DMS53 treated with DMSO at 0.1 percent for 48 hours (cell line): ENCODE measurements at regions not wholly inside any gene's neighbourhood (a gene's known extent, or its start where the extent isn't known, plus 50 kb on each side); places are given as distances from the start of the nearest gene placed in this dataset.
"Not testable (repeated sequence)": the region's sequence is repeated elsewhere in the genome, so short reads cannot be mapped to it uniquely, and the experiment has no call there.

Experiments used
- DNase-seq: peaks from one replicate; lab custom pipeline; 2025; ENCODE audit not compliant: unreplicated experiment; lab: John Stamatoyannopoulos, UW

DNA sequence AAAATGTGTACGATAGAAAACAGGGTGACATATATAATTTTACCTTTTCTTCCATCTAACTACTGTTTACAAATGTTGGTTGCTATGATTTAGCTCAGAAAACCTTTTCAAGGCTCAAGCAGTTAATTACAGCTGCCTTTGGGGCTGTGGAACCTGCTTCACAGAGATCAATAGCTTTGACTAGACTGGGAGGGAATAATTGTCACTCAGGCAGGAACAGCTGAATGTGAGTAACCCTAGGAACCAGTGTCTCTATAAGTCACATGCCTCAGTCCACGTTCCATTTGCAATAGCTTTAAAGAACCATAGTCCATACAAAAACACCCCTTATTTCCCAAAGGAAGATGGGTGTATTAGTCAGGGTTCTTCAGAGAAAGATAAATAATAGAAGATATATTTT is 306.8 kb upstream of the ERCC4 start:
- DNase-seq, result no peak

DNA sequence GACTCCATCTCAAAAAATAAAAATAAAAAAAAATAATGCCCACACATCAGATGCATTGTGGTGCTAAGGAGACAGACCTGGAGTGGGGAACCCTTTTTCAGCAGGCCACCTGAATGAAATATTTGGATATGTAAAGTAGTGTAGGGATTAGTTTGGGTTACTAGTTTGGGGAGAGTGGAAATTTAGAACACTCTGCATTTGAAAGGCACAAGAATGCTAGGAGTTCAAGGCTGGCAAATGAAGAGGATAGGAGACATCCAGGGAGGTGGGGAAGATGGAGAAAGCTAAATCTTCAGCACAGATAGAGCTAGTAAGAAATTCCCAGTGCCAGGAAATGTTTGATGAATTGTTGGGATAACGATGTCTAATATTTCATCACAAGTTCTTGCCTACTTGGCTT is 298.3 kb upstream of the ERCC4 start:
- no peak for DNase-seq

DNA sequence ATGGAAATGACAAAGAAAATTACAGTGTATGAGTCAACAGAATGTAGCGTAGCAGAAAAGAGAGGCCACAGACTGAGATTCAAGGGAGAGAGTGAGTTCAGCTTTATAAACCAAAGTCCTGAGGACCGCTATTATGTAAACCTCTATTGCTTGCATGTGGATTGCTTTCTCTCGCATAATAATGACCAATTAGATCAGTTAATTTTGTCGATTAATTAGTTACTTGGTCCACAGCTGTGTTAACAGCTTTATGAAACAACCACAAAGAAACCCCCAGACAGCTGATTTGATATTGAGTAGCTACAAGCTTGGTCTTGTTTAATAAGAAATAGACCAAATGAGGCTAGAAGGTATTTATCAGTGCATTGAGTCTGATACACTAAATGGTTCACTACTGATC is 291.8 kb upstream of the ERCC4 start:
- no peak for DNase-seq

DNA sequence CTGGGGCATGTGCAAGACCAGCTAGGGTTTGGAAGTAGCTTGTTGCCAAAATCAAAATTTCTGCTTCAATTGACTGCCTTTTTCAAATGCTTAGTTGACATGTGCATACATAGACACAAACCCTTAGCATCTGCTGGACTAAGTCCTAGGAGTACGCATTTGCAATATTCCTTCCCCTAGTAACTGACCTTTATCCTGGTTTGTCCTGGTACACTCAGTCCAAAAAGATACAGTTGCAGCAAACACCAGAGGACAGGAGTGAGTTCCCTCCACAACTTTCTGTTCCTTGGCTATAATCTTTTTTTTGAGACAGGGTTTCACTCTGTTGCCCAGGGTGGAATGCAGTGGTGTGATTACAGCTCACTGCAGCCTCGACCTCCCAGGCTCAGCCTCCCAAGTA is 290.2 kb upstream of the ERCC4 start:
- DNase-seq, result no peak

DNA sequence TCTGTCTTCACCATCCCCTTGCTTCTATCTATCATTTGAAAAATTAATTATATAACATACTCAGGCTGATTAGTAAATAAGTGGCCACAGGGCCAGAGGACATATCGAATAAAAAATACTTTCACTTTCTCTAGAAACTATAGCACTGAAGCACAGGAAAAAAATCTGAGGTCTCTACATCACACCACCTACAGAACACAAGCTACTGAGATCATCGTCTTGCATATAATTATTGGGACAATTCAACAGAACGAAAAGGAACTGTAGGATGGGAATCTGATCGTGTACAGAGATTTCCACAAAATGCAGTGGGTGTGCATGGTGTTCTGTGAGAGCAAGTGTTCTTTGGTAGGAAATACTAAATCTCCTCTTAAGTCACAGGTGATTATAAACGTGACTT is 289.6 kb upstream of the ERCC4 start:
- DNase-seq, result no peak

DNA sequence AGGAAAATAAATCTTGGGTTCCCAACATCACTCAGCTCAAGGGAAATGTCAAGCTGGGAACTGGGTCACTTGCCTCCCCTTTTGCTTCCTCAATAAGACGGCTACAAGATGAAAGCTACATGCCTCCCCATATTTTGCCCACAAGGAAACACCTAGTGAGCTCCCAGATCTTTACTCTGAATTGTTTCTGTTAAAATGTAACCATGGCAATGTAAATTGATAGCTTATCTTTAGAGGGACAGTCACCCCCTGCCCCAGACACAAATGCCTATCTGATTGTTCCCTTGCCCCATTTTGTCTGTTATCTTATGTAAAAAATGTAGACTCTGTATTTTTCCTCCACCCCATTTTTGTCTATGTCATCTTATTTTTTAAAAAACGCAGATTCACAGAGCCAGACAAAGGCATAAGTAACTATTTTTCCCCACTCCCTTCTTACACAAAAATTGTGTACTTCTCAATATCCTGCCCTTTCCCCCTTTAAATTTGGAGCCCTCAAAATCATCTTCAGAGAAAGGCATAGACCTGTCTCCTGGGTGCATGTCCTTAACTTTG is 288.7 kb upstream of the ERCC4 start:
- DNase-seq, result no peak

DNA sequence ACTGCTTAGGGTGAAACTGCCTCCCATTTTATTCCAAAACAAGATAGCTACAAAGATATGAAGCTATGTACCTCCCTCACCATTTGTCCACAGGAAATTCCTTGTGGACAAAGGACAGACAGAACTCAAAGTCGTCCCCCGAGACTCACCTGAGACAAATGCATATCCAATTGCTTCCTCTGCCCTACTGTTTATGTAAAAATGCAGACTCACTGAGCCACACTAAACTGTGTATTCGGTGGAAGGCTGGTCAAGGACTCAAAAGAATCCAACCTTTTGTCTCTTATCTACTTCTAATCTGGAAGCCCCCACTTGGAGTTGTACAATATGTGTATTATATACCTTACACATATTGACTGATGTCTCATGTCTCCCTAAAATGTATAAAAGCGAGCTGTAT is 288.0 kb upstream of the ERCC4 start:
- DNase-seq, result no peak

DNA sequence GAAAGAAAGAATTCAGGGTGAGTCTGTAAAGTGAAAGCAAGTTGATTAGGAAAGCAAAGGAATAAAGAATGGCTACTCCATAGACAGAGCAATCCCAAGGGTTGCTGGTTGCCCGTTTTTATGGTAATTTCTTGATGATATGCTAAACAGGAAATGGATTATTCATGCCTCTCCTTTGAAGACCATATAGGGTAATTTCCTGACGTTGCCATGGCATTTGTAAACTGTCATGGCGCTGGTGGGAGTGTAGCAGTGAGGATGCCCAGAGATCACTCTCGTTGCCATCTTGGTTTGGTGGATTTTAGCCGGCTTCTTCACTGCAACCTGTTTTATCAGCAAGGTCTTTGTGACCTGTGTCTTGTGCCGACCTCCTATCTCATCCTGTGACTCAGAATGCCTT is 287.4 kb upstream of the ERCC4 start:
- not testable (repeated sequence) for DNase-seq

DNA sequence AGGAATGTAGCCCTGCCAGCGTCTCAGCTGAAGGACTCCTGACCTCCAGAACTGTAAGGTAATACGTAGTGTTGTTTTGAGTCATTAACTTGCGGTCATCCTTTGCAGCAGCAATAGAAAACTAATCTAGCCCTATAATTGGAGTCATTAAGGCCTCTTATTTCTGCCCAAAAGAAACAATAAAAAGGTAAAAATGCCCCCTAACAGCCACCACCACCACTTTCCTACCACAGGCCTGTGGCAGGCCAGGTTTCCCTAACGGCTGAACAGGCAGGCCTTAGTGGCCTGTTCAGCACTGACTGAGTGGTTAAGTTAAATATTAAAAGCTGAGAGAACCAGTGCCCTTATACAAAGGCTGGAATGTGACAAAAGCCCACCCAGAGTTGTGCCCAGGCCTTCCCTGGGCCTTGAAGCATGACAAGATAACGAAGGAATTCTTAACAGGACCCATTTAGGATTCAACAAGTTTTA is 286.5 kb upstream of the ERCC4 start:
- no peak for DNase-seq

DNA sequence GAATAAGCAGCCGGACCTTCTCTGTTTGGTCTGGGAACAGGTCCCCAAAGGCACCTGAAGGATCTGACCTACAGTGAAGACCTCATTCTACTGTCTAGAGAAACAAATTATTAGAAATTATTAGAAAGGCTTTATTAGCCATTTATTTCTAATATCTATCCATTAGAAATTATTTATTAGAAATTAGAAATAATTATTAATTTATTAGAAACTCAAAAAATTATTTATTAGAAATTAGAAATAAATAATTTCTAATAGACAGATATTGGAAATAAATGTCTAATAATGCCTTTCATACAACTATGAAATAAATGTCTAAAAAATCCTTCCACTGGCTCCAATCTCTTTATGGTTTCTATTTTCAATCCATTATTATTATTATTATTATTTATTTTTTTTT is 285.7 kb upstream of the ERCC4 start:
- DNase-seq, result no peak

DNA sequence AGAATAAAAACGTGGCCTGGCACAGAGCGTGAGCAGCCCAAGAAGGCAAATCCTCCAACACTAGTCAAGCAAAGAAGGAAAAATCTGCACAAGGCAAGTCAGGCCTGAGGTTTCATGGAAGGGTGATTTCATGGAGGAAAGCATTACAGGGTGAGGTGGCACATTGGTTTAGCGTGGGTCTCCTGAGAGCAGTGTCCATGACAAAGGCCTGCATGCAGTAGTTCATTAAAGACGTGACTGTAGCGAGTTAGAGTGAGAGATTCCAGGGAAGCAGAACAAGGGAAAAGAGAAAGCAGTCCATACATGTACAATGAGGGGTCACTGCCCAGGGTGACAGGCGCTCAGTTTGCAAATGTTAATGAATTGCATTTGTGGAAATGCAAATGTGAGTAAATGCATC is 285.0 kb upstream of the ERCC4 start:
- no peak for DNase-seq

DNA sequence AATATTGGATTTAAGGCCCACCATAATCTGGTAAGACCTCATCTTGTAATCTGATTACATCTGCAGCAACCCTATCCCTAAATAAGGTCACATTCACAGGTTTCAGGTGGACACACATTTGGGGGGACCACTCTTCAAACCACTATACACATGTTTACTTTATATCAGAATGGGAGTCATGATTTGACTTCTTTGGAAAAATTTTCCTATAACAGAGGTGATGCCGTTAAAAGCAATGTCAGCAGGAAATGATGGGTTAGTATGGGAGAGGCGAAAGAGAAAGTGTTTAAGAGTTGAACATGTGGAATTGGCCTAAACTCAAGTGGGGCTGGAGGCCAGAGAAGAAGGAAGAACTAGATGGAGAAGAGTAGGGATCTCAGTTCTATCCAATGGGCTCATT is 281.7 kb upstream of the ERCC4 start:
- DNase-seq, result no peak

DNA sequence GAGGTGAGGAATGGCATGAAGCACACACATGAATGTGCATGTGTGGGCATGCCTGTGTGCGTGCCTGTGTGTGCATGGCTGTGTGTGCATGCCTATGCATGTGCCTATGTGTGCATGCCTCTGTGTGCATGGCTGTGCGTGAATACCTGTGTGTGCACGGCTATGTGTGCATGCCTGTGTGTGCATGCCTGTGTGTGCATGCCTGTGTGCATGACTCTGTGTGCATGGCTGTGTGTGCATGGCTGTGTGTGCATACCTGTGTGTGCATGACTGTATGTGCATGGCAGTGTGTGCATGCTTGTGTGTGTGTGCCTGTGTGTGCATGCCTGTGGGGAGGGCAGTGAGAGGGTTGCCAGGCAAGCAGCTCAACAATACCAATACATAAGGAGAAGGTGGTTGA is 276.5 kb upstream of the ERCC4 start:
- DNase-seq, result no peak

DNA sequence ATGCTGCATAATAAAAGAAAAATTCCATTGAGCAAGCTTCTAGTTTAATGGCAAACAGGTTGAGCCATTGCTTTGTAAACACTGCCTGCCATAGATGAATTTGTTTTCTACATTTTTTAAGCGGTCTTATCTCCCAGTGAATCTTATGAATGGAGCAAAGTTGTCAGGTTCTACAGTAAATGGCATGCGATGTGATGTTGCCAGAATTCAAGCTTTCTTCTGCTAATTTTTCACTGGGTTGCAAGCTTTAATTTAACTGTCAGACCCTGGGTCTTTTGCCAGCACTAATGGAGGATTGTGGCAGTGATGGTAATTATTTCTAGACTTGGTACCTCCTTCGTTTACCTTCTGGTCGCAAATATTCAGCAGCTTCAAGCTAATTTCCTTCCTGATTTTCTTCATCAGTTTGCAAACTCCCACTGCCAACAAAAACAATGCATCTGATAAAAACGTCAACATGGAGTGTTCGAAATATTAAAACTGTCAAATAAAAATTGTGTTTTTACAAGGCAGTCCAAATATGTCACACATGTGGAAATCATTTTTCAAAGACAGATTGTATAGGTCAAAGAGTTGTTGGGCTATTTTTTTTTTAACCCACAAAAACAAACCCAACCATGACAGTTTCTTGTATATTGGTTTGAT is 274.2 kb upstream of the ERCC4 start:
- DNase-seq, result no peak

DNA sequence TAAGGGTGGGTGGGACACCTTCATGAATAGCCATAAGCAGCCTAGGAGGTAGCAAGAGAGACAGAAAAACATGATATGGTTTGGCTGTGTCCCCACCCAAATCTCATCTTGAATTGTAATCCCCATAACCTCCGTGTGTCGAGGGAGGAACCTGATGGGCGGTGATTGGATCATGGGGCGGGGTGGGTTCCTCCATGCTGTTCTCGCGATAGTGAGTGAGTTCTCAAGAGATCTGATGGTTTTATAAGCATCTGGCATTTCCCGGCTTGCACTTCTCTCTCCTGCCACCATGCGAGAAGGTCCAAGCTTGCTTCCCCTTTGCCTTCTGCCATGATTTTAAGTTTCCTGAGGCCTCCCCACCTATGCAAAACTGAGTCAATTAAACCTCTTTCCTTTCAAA is 259.1 kb upstream of the ERCC4 start:
- no peak for DNase-seq

DNA sequence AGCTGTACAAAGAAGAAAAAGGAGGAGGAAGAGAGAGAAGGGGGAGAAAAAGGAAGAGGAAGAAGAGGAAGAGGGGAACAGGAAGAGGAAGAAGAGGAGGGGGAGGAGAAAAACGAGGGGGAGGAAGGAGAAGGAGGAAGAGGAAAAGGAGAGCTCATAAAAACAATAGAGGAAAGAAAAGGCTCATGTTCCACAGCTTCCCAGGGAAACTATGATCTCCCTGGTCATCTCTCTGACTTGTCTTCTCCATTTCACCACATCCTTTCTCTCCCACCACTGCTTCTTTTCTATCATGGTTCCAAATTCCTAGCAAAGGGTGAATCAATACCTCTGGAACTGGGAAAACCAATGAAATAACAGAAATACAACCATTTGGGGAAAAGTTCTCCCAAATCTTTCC is 254.1 kb upstream of the ERCC4 start:
- DNase-seq, result no peak

DNA sequence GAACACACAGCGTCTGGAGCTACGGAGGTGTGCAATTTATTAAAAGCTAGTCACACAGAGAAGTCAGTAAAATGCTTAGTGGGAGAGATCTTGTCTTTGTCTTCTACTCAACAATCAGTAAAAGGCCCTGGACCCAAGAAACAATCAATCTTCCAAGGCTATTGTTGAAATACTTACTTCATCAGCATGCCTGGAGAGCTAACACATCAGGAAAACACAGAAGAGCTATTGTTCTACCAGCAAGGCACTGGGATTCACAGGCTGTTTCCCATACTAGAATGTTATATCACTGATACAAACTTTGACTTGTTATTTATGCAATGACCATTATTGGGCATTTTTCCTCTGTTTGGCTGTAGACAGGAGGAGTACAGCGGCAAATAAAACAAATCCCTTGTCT is 247.8 kb upstream of the ERCC4 start:
- no peak for DNase-seq

DNA sequence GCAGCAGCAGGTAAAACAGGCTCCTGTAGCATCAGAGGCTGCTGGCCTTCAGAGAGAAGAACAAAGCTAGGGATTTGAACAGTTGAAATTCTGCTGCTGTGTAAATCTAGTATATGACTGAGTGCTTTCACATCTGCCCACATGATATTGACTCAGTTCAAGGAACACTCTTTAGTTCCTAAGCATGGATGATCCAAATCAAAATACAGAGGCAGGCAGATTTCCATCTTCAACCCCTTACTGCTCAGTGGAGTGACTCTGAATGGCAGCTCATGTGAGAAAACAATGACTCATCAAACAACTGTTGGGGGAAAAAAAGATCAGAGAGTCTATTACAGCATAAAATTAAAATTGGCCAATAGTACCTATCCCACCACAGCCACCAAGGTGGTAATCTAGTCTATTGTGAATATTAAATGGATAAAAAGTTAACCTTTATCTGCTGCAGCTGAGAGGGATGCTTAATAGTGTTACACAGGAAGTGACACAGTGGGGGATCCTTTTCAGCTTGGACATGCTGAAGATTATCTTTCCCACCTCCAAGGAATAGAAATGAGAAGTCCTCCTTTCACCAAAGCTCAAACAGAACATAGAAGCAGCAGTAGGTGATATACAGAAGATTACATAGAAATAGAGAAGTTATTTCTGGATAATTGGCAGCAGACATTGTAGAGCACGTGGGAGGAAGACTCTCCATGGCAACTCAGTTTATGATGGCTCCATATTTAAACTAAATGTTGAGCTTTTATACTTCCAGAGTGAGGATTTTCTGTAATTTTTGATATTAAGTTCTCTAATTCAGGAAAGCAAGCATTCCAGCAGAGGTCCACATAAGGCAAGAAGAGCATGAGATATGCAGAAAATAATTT is 239.7 kb upstream of the ERCC4 start:
- no peak for DNase-seq

DNA sequence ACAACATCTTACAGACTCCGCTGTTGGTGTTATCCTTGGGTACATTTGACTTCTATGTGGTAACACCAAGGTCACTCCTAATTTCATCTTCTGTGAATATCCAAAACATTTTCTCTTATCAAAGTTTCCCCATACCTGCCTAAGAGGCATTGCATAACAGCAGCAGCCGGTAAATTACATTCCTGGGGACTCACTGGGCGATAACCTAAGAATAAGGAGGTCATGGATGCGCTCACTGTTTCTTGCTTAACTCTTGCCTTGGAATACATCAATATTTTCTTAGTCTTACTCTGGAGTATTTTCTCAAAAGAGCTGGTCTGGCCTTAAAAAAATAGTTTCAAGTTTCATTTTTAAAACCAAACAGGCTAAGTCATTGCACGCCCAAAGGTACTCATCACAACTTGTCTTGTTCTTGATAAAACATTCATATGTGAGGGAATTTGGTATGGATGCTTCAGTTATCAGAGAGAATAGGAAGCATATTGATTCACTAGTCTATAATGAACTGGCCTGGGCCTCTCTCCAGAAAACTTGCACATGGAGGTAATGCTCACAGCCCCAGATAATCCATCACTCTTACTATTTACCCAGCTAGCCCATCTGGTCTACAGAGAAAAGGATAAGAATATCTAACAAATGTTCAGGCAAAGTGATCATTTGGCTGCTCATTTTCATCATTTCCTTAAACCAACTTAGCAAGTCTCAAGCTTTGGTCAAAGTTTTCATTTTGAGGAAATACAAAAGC is 235.0 kb upstream of the ERCC4 start:
- no peak for DNase-seq

DNA sequence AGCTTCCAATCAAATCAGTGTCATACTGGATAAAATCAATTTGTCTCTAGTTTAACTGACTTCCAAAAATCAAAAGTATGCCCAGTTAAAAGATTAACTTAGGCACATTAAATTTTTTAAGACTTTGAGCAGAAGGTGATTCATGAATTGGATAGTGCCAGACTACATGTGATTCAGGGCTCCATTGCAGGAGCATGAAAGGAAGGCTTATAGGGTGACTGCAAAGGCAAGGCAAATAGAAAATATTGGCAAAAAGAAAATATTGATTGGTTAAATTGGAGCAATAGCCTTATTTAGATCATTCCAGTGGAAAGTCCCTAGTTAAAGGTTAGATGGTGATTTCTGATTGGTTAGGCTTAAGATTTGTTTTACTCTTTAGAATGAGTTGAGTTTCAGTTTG is 223.9 kb upstream of the ERCC4 start:
- no peak for DNase-seq

DNA sequence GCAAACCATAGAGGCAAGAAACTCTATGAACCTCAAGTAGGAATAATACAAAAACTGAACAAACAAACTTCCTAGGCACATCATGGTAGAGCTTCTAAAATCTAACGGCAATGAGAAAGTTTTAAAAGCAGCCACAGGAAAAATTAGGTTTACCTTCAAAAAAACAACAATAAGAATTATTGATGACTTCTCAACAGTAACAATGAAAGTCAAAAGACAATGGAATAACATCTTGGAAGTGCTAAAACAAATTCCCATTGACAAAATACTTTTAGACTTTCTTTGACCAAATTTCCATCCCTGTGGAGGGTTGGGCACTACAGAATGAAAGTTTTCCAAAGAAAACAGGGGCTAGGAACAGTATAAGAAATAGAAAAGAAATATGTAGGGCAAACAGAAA is 222.9 kb upstream of the ERCC4 start:
- DNase-seq, result no peak

DNA sequence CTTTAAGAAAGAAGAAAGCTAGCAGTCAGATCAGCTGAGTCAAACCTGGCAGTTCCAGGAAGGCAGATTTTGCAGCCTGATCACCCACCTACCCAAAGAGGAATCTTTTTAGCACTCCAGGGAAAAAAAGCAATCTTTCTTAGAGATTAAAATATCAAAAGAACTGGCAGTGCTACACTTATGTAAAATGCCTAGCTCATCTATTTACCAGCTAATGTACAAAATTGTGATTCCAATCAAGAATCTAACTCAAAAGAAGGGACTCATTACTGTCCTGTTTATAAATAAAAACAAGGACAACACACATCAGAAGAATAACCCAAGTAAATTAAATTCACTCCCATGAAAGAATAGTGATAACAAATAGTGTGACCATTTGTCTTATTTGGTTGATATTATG is 222.4 kb upstream of the ERCC4 start:
- DNase-seq, result no peak
